A673 (cell line): ENCODE measurements at regions not wholly inside any gene's neighbourhood (a gene's known extent, or its start where the extent isn't known, plus 50 kb on each side); places are given as distances from the start of the nearest gene placed in this dataset.

Experiments
- BruUV-seq: library from RNA; stranded (reverse); fragments of 400-500 nt; replicated peaks from 2 replicates; lab custom pipeline; 2021; lab: Mats Ljungman, UMichigan
- CTCF ChIA-PET: fragments of 300-600 bp; sonication (Branson Sonifier 250); formaldehyde crosslinking; loops from one replicate; lab custom pipeline; 2022; ENCODE audit warnings: antibody characterized with exemption; lab: Charles Lee
- POLR2A ChIA-PET: fragments of 300-600 bp; sonication (Branson Sonifier 250); formaldehyde crosslinking; loops from one replicate; lab custom pipeline; 2022; ENCODE audit warnings: antibody characterized with exemption; ENCODE audit not compliant: low non-redundant PET; lab: Charles Lee
- DNase-seq: peaks from one replicate; pipeline ENCODE4 v3.0.0-alpha.2; 2015; ENCODE audit warnings: low spot score
- H3K27ac ChIP-seq: fragments of 200-600 bp; sonication (generic); 2 replicates; pipeline ENCODE4 v1.5.1; 2016; ENCODE audit warnings: mixed run types, low read depth, mild to moderate bottlenecking, mixed read lengths, antibody characterized with exemption, low read length; ENCODE audit not compliant: poor library complexity, severe bottlenecking
- H3K27me3 ChIP-seq: fragments of 200-600 bp; sonication (generic); replicated peaks from 2 replicates; pipeline ENCODE4 v1.6.1; 2017; ENCODE audit warnings: mixed run types, low read depth, mild to moderate bottlenecking, mixed read lengths, antibody characterized with exemption, low read length; ENCODE audit not compliant: insufficient read depth, poor library complexity
- H3K36me3 ChIP-seq: fragments of 200-600 bp; sonication (generic); 2 replicates; pipeline ENCODE4 v1.6.1; 2016; ENCODE audit warnings: mixed run types, mild to moderate bottlenecking, mixed read lengths, antibody characterized with exemption, low read length; ENCODE audit not compliant: insufficient read depth, poor library complexity, severe bottlenecking
- H3K4me1 ChIP-seq: fragments of 200-600 bp; sonication (generic); 2 replicates; pipeline ENCODE4 v1.6.1; 2017; ENCODE audit warnings: mixed run types, mild to moderate bottlenecking, mixed read lengths, antibody characterized with exemption, low read length; ENCODE audit not compliant: insufficient read depth, poor library complexity, severe bottlenecking
- H3K4me3 ChIP-seq: fragments of 200-600 bp; sonication (generic); 2 replicates; pipeline ENCODE4 v1.5.1; 2016; ENCODE audit warnings: low read depth, mixed run types, mild to moderate bottlenecking, mixed read lengths, low read length; ENCODE audit not compliant: poor library complexity, severe bottlenecking
- H3K9me3 ChIP-seq: fragments of 200-600 bp; sonication (generic); 2 replicates; pipeline ENCODE4 v1.6.1; 2016; ENCODE audit warnings: mixed run types, low read depth, mild to moderate bottlenecking, mixed read lengths, antibody characterized with exemption, low read length; ENCODE audit not compliant: poor library complexity, severe bottlenecking
- CTCF ChIP-seq: fragments of 300-800, 200-600 bp; sonication (generic); conservative IDR thresholded peaks from 2 replicates; pipeline ENCODE4 v1.5.1; 2017; ENCODE audit warnings: low read depth, mild to moderate bottlenecking, antibody characterized with exemption, low read length, moderate library complexity, mixed read lengths
- EZH2 ChIP-seq: fragments of 200-600 bp; sonication (generic); IDR thresholded peaks from 2 replicates; pipeline ENCODE4 v1.6.1; 2017; ENCODE audit warnings: borderline replicate concordance, low read depth, mild to moderate bottlenecking, mixed read lengths, antibody characterized with exemption, low read length; ENCODE audit not compliant: poor library complexity, severe bottlenecking
- intact Hi-C: fragments of 100-400 bp; cut with micrococcal nuclease; formaldehyde crosslinking; loops from one replicate; pipeline ENCODE4 v1.10.0; 2022; ENCODE audit not compliant: unreplicated experiment

- no peaks in the 10 kb centered on the region for H3K9me3 ChIP-seq
- CTCF ChIA-PET, result no interaction called here
- H3K27me3 ChIP-seq, result no peaks in the 10 kb centered on the region
- H3K27ac ChIP-seq, result no peak overlapping the region
- no peaks in the 10 kb centered on the region for H3K36me3 ChIP-seq
- no peak overlapping the region for H3K4me3 ChIP-seq
- H3K4me1 ChIP-seq, result no peaks in the 10 kb centered on the region
- DNase-seq, result no peak
- intact Hi-C loops, result loop anchor here (10.0 kb wide), 1 partner anchor 59 kb away; no protein-coding TSS in a partner anchor
- POLR2A ChIA-PET, result no interaction called here
- TF ChIP-seq EZH2 (no peak), CTCF (no peak)
- no TSS peak for BruUV-seq
Measured at GRCh38 chr1:221636096-221636495, 105.8 kb downstream of the DUSP10 start.

- Histone ChIP-seq H3K27me3 (no peaks in the 10 kb centered on the region), H3K36me3 (no peaks in the 10 kb centered on the region), H3K4me1 (no peaks in the 10 kb centered on the region), H3K27ac (no peak overlapping the region), H3K9me3 (no peaks in the 10 kb centered on the region), H3K4me3 (no peak overlapping the region)
- intact Hi-C loops, result loop anchor here (10.0 kb wide), 1 partner anchor 58 kb away; no protein-coding TSS in a partner anchor
- ChIA-PET CTCF (no interaction called here), POLR2A (no interaction called here)
- no peak for TF ChIP-seq CTCF
- no peak for TF ChIP-seq EZH2
- no peak for DNase-seq
- BruUV-seq, result no TSS peak
Measured at GRCh38 chr1:221636967-221637366, 104.9 kb downstream of the DUSP10 start.

- BruUV-seq, result no TSS peak
- CTCF ChIA-PET, result no interaction called here
Measured at GRCh38 chr1:221637641-221638041, 104.2 kb downstream of the DUSP10 start.

More at GRCh38 chr1:221637641-221638041, 104.2 kb downstream of the DUSP10 start:
- Histone ChIP-seq H3K9me3 (no peaks in the 10 kb centered on the region), H3K4me1 (no peaks in the 10 kb centered on the region), H3K27ac (no peak overlapping the region), H3K4me3 (no peak overlapping the region), H3K36me3 (no peaks in the 10 kb centered on the region), H3K27me3 (no peaks in the 10 kb centered on the region)
- POLR2A ChIA-PET, result no interaction called here
- intact Hi-C loops, result loop anchor here (10.0 kb wide), 1 partner anchor 57 kb away; no protein-coding TSS in a partner anchor
- TF ChIP-seq EZH2 (no peak), CTCF (no peak)
- no peak for DNase-seq
